Testis (tissue), 2 donors: ENCODE measurements at regions not wholly inside any gene's neighbourhood (a gene's known extent, or its start where the extent isn't known, plus 50 kb on each side); places are given as distances from the start of the nearest gene placed in this dataset.

Experiments used
- CTCF ChIP-seq, 3 experiments: fragments of 450-650 bp in 2 of 3; fragments of 200-600 bp in 1 of 3; sonication (generic) in 1 of 3; IDR thresholded peaks; one replicate each; pipeline ENCODE4 v1.5.1; 2016 to 2019; ENCODE audit warnings: antibody characterized with exemption in 3 of 3, mild to moderate bottlenecking in 2 of 3, moderate library complexity in 1 of 3
- POLR2A ChIP-seq: fragments of 450-650 bp; IDR thresholded peaks from one replicate; pipeline ENCODE4 v1.6.1; 2017; ENCODE audit warnings: antibody characterized with exemption, mild to moderate bottlenecking, moderate library complexity

- TF ChIP-seq POLR2A (no peak), CTCF (IDR thresholded peaks at IDR 0.05) (no peak)
These were observed 268.3 kb upstream of the POGK start for GRCh38 chr1:166570954-166571353.
